GM12878 (cell line): ENCODE measurements at regions not wholly inside any gene's neighbourhood (a gene's known extent, or its start where the extent isn't known, plus 50 kb on each side); places are given as distances from the start of the nearest gene placed in this dataset.

Experiments used
- ATAC-seq: fragments of 200-7000 bp; cut with Tn5 transposase; 3 replicates; pipeline ENCODE4 v1.9.1; 2020; ENCODE audit warnings: mild to moderate bottlenecking, moderate library complexity
- BruUV-seq: library from RNA; stranded (reverse); fragments of 400-500 nt; replicated peaks from 2 replicates; lab custom pipeline; 2021; lab: Mats Ljungman, UMichigan
- CTCF ChIA-PET: fragments of 300-600 bp; sonication (Branson Sonifier 250); formaldehyde crosslinking; extraction: SDS; loops from one replicate; lab custom pipeline; 2021; ENCODE audit warnings: inconsistent platforms; lab: Yijun Ruan, JAX
- POLR2A ChIA-PET: fragments of 350-600 bp; formaldehyde crosslinking; extraction: SDS; loops from one replicate; lab custom pipeline; 2021; ENCODE audit warnings: inconsistent platforms; lab: Charles Lee
- RAD21 ChIA-PET: fragments of 300-600 bp; sonication (Branson Sonifier 250); formaldehyde crosslinking; loops from one replicate; lab custom pipeline; 2023; ENCODE audit warnings: antibody characterized with exemption; ENCODE audit not compliant: unreplicated experiment; lab: Charles Lee
- SMC1A ChIA-PET: fragments of 300-600 bp; sonication (Branson Sonifier 250); formaldehyde crosslinking; loops from one replicate; lab custom pipeline; 2023; ENCODE audit not compliant: unreplicated experiment, uncharacterized antibody; lab: Charles Lee
- DNase-seq: peaks from one replicate; pipeline ENCODE4 v3.0.0-alpha.2; 2011; ENCODE audit warnings: low read depth, low spot score
- FAIRE-seq: peaks from 3 replicates; lab custom pipeline; 2011; peaks lifted over from hg19 to GRCh38; lab: Jason Lieb, UNC
- H2AFZ ChIP-seq: 2 replicates; pipeline ENCODE4 v1.6.0; 2011; ENCODE audit warnings: low read depth, low read length, control low read depth; ENCODE audit not compliant: control insufficient read depth
- H3K27ac ChIP-seq: 2 replicates; pipeline ENCODE4 v1.5.1; 2011; ENCODE audit warnings: control low read depth; ENCODE audit not compliant: control insufficient read depth, insufficient read depth
- H3K27me3 ChIP-seq, 2 experiments: replicated peaks in 1 of 2; 2 replicates each; pipeline versions ENCODE4 v1.6.0 to v1.6.1; 2011; ENCODE audit warnings: low read length in 1 of 2; ENCODE audit not compliant: control insufficient read depth in 2 of 2, insufficient read depth in 2 of 2
- H3K36me3 ChIP-seq, 2 experiments: 2 replicates each; pipeline ENCODE4 v1.5.1; 2011; ENCODE audit warnings: low read length in 1 of 2; ENCODE audit not compliant: control insufficient read depth in 2 of 2, insufficient read depth in 2 of 2
- H3K4me1 ChIP-seq: 2 replicates; pipeline ENCODE4 v1.6.1; 2011; ENCODE audit warnings: mild to moderate bottlenecking, low read length, moderate library complexity, mixed read lengths; ENCODE audit not compliant: control insufficient read depth, insufficient read depth
- H3K4me2 ChIP-seq: 2 replicates; pipeline ENCODE4 v1.6.0; 2011; ENCODE audit warnings: control low read depth; ENCODE audit not compliant: control insufficient read depth, insufficient read depth
- H3K4me3 ChIP-seq: fragments of 200-600 bp; sonication (generic); 2 replicates; pipeline ENCODE4 v1.5.1; 2016
- H3K79me2 ChIP-seq: 2 replicates; pipeline ENCODE4 v1.6.0; 2011; ENCODE audit warnings: low read length; ENCODE audit not compliant: control insufficient read depth, insufficient read depth
- H3K9ac ChIP-seq: 2 replicates; pipeline ENCODE4 v1.8.0; 2011; ENCODE audit warnings: low read length, control low read depth, mixed read lengths; ENCODE audit not compliant: control insufficient read depth, insufficient read depth
- H3K9me3 ChIP-seq: replicated peaks from 3 replicates; pipeline ENCODE4 v1.5.1; 2011; ENCODE audit warnings: mild to moderate bottlenecking, low read length; ENCODE audit not compliant: control insufficient read depth, insufficient read depth
- H4K20me1 ChIP-seq: 2 replicates; pipeline ENCODE4 v1.6.0; 2011; ENCODE audit not compliant: control insufficient read depth, insufficient read depth
- CEBPB ChIP-seq, 2 experiments: fragments of 150-350 bp in 1 of 2; IDR thresholded peaks; 2 replicates each; pipeline ENCODE4 v1.6.1; 2012 to 2014; ENCODE audit warnings: low read depth in 2 of 2, low read length in 2 of 2, borderline replicate concordance in 1 of 2, inconsistent platforms in 1 of 2
- EP300 ChIP-seq, 2 experiments: fragments of 150-350 bp in 1 of 2; IDR thresholded peaks; 2 replicates each; pipeline ENCODE4 v1.6.1; 2011 to 2012; ENCODE audit warnings: low read depth in 2 of 2, low read length in 2 of 2, borderline replicate concordance in 1 of 2, improper control_type of control experiment in 1 of 2, inconsistent platforms in 1 of 2; ENCODE audit not compliant: control insufficient read depth in 1 of 2
- MTA3 ChIP-seq: IDR thresholded peaks from 2 replicates; pipeline ENCODE4 v1.6.1; 2012; ENCODE audit warnings: low read length, inconsistent platforms, borderline replicate concordance
- NR2C2 ChIP-seq: IDR thresholded peaks from 2 replicates; pipeline ENCODE4 v1.6.1; 2011; ENCODE audit warnings: borderline replicate concordance, low read depth; ENCODE audit not compliant: control insufficient read depth, insufficient read length
- NR2F1 ChIP-seq: fragments of 450-650 bp; conservative IDR thresholded peaks from 2 replicates; pipeline ENCODE4 v1.6.1; 2017; ENCODE audit warnings: mild to moderate bottlenecking
- RFX5 ChIP-seq: IDR thresholded peaks from 2 replicates; pipeline ENCODE4 v1.6.1; 2011; ENCODE audit warnings: low read depth, low read length, improper control_type of control experiment
- SIX5 ChIP-seq: IDR thresholded peaks from 2 replicates; pipeline ENCODE4 v1.6.1; 2011; ENCODE audit warnings: mild to moderate bottlenecking, low read depth, low read length, moderate library complexity; ENCODE audit not compliant: severe bottlenecking
- STAT3 ChIP-seq: IDR thresholded peaks from 2 replicates; pipeline ENCODE4 v1.6.1; 2011; ENCODE audit warnings: low read depth, low read length, improper control_type of control experiment
- SUPT20H ChIP-seq: IDR thresholded peaks from 2 replicates; pipeline ENCODE4 v1.6.1; 2011; ENCODE audit warnings: low read depth, mild to moderate bottlenecking, low read length, moderate library complexity, borderline replicate concordance; ENCODE audit not compliant: control insufficient read depth
- ZSCAN29 ChIP-seq: fragments of 450-650 bp; IDR thresholded peaks from 2 replicates; pipeline ENCODE4 v1.6.1; 2017; ENCODE audit warnings: mild to moderate bottlenecking, moderate library complexity
- WGBS: methylation state at CpG from one replicate; pipeline ENCODE4 v1.1.6; 2016; ENCODE audit warnings: low lambda C conversion rate; ENCODE audit not compliant: insufficient replicate concordance, insufficient coverage; ENCODE audit errors: missing lambda C conversion rate; 5-methylcytosine and 5-hydroxymethylcytosine counted together
- in situ Hi-C: fragments of 300-500 bp; cut with MboI; formaldehyde crosslinking; loops from 9 replicates; pipeline ENCODE4 v1.14.3; 2018; ENCODE audit warnings: mixed read lengths
- intact Hi-C: fragments of 100-400 bp; cut with micrococcal nuclease; formaldehyde crosslinking; loops from one replicate; pipeline ENCODE4 v1.14.2; 2022; ENCODE audit not compliant: unreplicated experiment
- TF ChIP-seq, protein P1 (sequence below): IDR thresholded peaks from 2 replicates; pipeline ENCODE4 v1.6.1; 2012; ENCODE audit warnings: improper control_type of control experiment, low read depth, low read length; ENCODE audit not compliant: insufficient replicate concordance
- TF ChIP-seq, protein P2 (sequence below): fragments of 150-350 bp; IDR thresholded peaks from 2 replicates; pipeline ENCODE4 v1.6.1; 2016; ENCODE audit warnings: low read depth, low read length
- TF ChIP-seq, protein P3 (sequence below): fragments of 450-650 bp; conservative IDR thresholded peaks from 2 replicates; pipeline ENCODE4 v1.6.1; 2017; ENCODE audit warnings: mild to moderate bottlenecking, moderate library complexity

DNA sequence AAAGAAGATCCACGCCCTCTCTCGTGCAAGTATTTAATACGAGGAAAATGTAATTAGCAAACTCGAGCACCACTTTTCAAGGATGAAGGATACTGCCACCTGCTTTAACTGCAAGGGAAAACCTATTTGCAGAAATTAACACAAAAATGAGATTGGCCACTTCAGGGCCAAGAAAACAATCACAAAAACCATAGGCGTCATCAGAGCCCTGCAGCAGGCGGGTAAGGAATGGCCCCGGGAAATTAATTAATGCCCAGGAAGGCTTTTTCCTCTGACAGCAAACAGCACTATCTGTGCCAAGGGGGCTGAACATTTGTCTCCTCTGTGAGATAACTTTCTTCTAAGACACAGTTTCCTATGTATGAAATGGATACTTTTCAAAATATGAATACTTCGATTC, 255.7 kb downstream of the CTTN start (continued):
- TF ChIP-seq STAT3 (no peak), MTA3 (no peak), RFX5 (no peak), NR2C2 (no peak), SIX5 (no peak), SUPT20H (no peak), CEBPB (IDR thresholded peaks at IDR 0.05; ENCODE audit: borderline replicate concordance in 1 of 2, low read depth in 2 of 2, low read length in 2 of 2) (no peak)
- TF ChIP-seq, protein P1, sequence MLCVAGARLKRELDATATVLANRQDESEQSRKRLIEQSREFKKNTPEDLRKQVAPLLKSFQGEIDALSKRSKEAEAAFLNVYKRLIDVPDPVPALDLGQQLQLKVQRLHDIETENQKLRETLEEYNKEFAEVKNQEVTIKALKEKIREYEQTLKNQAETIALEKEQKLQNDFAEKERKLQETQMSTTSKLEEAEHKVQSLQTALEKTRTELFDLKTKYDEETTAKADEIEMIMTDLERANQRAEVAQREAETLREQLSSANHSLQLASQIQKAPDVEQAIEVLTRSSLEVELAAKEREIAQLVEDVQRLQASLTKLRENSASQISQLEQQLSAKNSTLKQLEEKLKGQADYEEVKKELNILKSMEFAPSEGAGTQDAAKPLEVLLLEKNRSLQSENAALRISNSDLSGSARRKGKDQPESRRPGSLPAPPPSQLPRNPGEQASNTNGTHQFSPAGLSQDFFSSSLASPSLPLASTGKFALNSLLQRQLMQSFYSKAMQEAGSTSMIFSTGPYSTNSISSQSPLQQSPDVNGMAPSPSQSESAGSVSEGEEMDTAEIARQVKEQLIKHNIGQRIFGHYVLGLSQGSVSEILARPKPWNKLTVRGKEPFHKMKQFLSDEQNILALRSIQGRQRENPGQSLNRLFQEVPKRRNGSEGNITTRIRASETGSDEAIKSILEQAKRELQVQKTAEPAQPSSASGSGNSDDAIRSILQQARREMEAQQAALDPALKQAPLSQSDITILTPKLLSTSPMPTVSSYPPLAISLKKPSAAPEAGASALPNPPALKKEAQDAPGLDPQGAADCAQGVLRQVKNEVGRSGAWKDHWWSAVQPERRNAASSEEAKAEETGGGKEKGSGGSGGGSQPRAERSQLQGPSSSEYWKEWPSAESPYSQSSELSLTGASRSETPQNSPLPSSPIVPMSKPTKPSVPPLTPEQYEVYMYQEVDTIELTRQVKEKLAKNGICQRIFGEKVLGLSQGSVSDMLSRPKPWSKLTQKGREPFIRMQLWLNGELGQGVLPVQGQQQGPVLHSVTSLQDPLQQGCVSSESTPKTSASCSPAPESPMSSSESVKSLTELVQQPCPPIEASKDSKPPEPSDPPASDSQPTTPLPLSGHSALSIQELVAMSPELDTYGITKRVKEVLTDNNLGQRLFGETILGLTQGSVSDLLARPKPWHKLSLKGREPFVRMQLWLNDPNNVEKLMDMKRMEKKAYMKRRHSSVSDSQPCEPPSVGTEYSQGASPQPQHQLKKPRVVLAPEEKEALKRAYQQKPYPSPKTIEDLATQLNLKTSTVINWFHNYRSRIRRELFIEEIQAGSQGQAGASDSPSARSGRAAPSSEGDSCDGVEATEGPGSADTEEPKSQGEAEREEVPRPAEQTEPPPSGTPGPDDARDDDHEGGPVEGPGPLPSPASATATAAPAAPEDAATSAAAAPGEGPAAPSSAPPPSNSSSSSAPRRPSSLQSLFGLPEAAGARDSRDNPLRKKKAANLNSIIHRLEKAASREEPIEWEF: no peak

DNA sequence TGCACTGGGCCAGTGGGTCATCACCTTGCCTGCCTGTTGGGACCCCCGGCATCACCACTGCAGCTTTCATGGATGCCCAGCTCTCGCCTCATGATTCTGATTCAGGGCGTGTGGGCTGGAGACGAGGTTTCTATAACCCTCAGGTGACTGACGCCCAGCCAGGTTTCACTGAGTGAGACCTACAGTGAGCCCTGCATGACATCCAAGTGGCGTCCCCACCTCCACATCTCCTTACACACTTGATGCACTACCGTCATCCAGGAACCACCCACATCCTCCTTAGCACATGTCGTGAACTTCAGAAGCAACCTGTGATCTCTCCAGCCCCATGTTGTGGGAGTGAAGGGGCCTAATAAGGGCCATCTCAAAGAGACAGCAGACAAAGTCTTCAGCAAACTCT, 257.5 kb downstream of the CTTN start:
- no peak for ATAC-seq
- TF ChIP-seq EP300 (IDR thresholded peaks at IDR 0.05; ENCODE audit: borderline replicate concordance in 1 of 2, control insufficient read depth in 1 of 2, low read depth in 2 of 2, low read length in 2 of 2) (no peak), ZSCAN29 (no peak), SUPT20H (no peak), NR2F1 (no peak)
- TF ChIP-seq, protein P2, sequence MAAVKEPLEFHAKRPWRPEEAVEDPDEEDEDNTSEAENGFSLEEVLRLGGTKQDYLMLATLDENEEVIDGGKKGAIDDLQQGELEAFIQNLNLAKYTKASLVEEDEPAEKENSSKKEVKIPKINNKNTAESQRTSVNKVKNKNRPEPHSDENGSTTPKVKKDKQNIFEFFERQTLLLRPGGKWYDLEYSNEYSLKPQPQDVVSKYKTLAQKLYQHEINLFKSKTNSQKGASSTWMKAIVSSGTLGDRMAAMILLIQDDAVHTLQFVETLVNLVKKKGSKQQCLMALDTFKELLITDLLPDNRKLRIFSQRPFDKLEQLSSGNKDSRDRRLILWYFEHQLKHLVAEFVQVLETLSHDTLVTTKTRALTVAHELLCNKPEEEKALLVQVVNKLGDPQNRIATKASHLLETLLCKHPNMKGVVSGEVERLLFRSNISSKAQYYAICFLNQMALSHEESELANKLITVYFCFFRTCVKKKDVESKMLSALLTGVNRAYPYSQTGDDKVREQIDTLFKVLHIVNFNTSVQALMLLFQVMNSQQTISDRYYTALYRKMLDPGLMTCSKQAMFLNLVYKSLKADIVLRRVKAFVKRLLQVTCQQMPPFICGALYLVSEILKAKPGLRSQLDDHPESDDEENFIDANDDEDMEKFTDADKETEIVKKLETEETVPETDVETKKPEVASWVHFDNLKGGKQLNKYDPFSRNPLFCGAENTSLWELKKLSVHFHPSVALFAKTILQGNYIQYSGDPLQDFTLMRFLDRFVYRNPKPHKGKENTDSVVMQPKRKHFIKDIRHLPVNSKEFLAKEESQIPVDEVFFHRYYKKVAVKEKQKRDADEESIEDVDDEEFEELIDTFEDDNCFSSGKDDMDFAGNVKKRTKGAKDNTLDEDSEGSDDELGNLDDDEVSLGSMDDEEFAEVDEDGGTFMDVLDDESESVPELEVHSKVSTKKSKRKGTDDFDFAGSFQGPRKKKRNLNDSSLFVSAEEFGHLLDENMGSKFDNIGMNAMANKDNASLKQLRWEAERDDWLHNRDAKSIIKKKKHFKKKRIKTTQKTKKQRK: no peak
- TF ChIP-seq, protein P3, sequence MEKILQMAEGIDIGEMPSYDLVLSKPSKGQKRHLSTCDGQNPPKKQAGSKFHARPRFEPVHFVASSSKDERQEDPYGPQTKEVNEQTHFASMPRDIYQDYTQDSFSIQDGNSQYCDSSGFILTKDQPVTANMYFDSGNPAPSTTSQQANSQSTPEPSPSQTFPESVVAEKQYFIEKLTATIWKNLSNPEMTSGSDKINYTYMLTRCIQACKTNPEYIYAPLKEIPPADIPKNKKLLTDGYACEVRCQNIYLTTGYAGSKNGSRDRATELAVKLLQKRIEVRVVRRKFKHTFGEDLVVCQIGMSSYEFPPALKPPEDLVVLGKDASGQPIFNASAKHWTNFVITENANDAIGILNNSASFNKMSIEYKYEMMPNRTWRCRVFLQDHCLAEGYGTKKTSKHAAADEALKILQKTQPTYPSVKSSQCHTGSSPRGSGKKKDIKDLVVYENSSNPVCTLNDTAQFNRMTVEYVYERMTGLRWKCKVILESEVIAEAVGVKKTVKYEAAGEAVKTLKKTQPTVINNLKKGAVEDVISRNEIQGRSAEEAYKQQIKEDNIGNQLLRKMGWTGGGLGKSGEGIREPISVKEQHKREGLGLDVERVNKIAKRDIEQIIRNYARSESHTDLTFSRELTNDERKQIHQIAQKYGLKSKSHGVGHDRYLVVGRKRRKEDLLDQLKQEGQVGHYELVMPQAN: no peak

More for the DNA sequence above, 257.5 kb downstream of the CTTN start:
- Histone ChIP-seq H3K9me3 (no peaks in the 10 kb centered on the region), H3K4me3 (no peak overlapping the region), H3K4me1 (no peaks in the 10 kb centered on the region), H3K4me2 (no peak overlapping the region), H3K36me3 (no peaks in the 10 kb centered on the region), H3K27ac (no peak overlapping the region), H4K20me1 (no peaks in the 10 kb centered on the region), H3K9ac (no peak overlapping the region), H3K27me3 (no peaks in the 10 kb centered on the region), H3K79me2 (no peaks in the 10 kb centered on the region), H2AFZ (no peak overlapping the region)
- 2% methylated on average over 5 of the region's 8 CpGs for WGBS
- SMC1A ChIA-PET: no interaction called here
- RAD21 ChIA-PET: no interaction called here
- FAIRE-seq (no peak), DNase-seq (no peak)
- CTCF ChIA-PET: interaction anchor here (0.6 kb wide), 1 partner anchor 159 kb away, joined by 3 read pairs; no protein-coding TSS in a partner anchor
- intact Hi-C loops: no loop called here
- no TSS peak for BruUV-seq
- in situ Hi-C loops: no loop called here
- POLR2A ChIA-PET: no interaction called here
